PFSK-1 (cell line): ENCODE measurements at regions not wholly inside any gene's neighbourhood (a gene's known extent, or its start where the extent isn't known, plus 50 kb on each side); places are given as distances from the start of the nearest gene placed in this dataset.

Experiments used
- POLR2AphosphoS5 ChIP-seq: IDR thresholded peaks from 2 replicates; pipeline ENCODE4 v1.6.1; 2012; ENCODE audit warnings: low read depth, mild to moderate bottlenecking, control low read depth, low read length, moderate library complexity
- REST ChIP-seq, 2 experiments: IDR thresholded peaks; 2 replicates each; pipeline versions ENCODE4 v1.6.1 to v1.8.0; 2011 to 2012; ENCODE audit warnings: low read depth in 2 of 2, low read length in 2 of 2, control low read depth in 1 of 2, inconsistent platforms in 1 of 2, mild to moderate bottlenecking in 1 of 2, moderate library complexity in 1 of 2; ENCODE audit not compliant: insufficient read depth in 1 of 2
- SIN3A ChIP-seq: IDR thresholded peaks from 2 replicates; pipeline ENCODE4 v1.6.1; 2012; ENCODE audit warnings: mild to moderate bottlenecking, low read length, moderate library complexity, borderline replicate concordance; ENCODE audit not compliant: insufficient read depth

- no peak for TF ChIP-seq REST (IDR thresholded peaks at IDR 0.05; ENCODE audit: insufficient read depth in 1 of 2, low read depth in 2 of 2, low read length in 2 of 2)
- TF ChIP-seq SIN3A, result no peak
- no peak for TF ChIP-seq POLR2AphosphoS5
Observed at GRCh38 chr15:69908590-69909420, 188.9 kb downstream of the TLE3 start.
